ENCODE measurements at regions not wholly inside any gene's neighbourhood (a gene's known extent, or its start where the extent isn't known, plus 50 kb on each side); places are given as distances from the start of the nearest gene placed in this dataset.

DNA sequence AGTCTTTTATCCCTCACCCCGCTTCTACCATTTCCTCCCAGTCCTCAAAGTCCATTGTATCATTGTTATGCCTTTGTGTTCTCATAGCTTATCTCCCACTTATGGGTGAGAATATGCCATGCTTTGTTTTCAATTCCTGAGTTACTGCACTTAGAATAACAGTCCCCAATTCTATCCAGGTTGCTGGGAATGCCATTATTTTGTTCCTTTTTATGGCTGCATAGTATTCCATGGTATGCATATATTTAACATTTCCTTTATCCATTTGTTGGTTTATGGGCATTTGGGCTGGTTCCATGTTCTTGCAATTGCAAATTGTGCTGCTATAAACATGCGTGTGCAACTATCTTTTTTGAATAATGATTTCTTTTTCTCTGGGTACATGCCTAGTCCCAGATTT, 114.9 kb downstream of the VPREB1 start:
- TF ChIP-seq, protein P1, sequence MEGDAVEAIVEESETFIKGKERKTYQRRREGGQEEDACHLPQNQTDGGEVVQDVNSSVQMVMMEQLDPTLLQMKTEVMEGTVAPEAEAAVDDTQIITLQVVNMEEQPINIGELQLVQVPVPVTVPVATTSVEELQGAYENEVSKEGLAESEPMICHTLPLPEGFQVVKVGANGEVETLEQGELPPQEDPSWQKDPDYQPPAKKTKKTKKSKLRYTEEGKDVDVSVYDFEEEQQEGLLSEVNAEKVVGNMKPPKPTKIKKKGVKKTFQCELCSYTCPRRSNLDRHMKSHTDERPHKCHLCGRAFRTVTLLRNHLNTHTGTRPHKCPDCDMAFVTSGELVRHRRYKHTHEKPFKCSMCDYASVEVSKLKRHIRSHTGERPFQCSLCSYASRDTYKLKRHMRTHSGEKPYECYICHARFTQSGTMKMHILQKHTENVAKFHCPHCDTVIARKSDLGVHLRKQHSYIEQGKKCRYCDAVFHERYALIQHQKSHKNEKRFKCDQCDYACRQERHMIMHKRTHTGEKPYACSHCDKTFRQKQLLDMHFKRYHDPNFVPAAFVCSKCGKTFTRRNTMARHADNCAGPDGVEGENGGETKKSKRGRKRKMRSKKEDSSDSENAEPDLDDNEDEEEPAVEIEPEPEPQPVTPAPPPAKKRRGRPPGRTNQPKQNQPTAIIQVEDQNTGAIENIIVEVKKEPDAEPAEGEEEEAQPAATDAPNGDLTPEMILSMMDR (IDR thresholded peaks at IDR 0.05), result no peak
- TF ChIP-seq EZH2 (IDR thresholded peaks at IDR 0.05; ENCODE audit: borderline replicate concordance, insufficient read depth, low read depth, low read length, poor library complexity, severe bottlenecking), result no peak
- intact Hi-C loops (cut with micrococcal nuclease), result loop anchor here (5.0 kb wide), 3 partner anchors 63 to 327 kb away; no protein-coding TSS in a partner anchor
- Histone ChIP-seq H3K4me3 (ENCODE audit: control extremely low read depth in 1 of 5, extremely low read depth in 1 of 5, insufficient read depth in 1 of 5, low read depth in 2 of 5, low read length in 4 of 5) (no peak overlapping the region), H4K20me1 (ENCODE audit: control insufficient read depth, insufficient read depth, low read length, poor library complexity, severe bottlenecking) (no peaks in the 10 kb centered on the region), H3K27ac (ENCODE audit: low read length in 2 of 2) (no peak overlapping the region), H3K4me2 (replicated peaks; ENCODE audit: low read depth, low read length, poor library complexity, severe bottlenecking) (no peak overlapping the region), H3K9ac (ENCODE audit: low read length) (no peak overlapping the region), H3K79me2 (ENCODE audit: control insufficient read depth, insufficient read depth, low read length) (no peaks in the 10 kb centered on the region), H3K36me3 (replicated peaks in 1 of 2; ENCODE audit: control extremely low read depth in 1 of 2, control insufficient read depth in 1 of 2, extremely low read depth in 1 of 2, insufficient read depth in 2 of 2, low read length in 1 of 2) (no peaks in the 10 kb centered on the region), H2AFZ (ENCODE audit: insufficient read depth, low read depth, low read length, poor library complexity, severe bottlenecking) (no peak overlapping the region), H3K4me1 (ENCODE audit: control insufficient read depth in 2 of 2, insufficient read depth in 2 of 2, low read length in 2 of 2) (peaks cover 37 to 51% of the 10 kb centered on the region in 2 donors), H3K9me3 (ENCODE audit: control extremely low read depth in 1 of 3, control insufficient read depth in 2 of 3, insufficient read depth in 1 of 3, low read length in 2 of 3) (peaks cover 1 to 3% (median 2%) of the 10 kb centered on the region in 3 donors), H3K27me3 (replicated peaks in 1 of 4; ENCODE audit: control extremely low read depth in 1 of 4, control insufficient read depth in 3 of 4, insufficient read depth in 4 of 4, low read length in 3 of 4) (no peaks in the 10 kb centered on the region)
- no peak overlapping the region for H3K4me3 Mint-ChIP-seq
- ChIA-PET CTCF (interaction anchor here (1.4 kb wide), 1 partner anchor 13 kb away, joined by 4 read pairs; no protein-coding TSS in a partner anchor), POLR2A (no interaction called here)
- 100% methylated on average over 1 of the region's 2 CpGs for WGBS (ENCODE audit: insufficient coverage)
- ATAC-seq (ENCODE audit: low read depth) (no peak), DNase-seq (no peak)
- peaks cover 5% of the 10 kb centered on the region for H3K9me3 Mint-ChIP-seq (ENCODE audit: insufficient read depth)
- H3K27me3 Mint-ChIP-seq, result no peaks in the 10 kb centered on the region
- H3K27ac Mint-ChIP-seq, result no peak overlapping the region
- peaks cover 64% of the 10 kb centered on the region for H3K4me1 Mint-ChIP-seq

DNA sequence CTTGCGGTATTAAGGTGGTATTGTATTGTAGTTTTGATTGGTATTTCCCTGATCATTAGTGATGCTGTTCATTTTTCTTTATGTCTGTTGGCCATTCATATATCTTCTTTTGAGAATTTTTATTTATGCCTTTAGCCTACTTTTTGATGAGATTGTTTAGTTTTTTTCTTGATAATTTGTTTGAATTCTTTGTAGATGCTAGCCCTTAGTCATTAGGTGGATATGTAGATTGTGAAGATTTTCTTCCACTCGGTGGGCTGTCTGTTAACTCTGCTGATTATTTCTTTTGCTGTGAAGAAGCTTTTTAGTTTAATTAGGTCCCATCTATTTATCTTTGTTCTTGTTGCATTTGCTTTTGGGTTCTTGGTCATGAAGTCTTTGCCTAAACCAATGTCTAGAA, 115.4 kb downstream of the VPREB1 start:
- CTCF ChIA-PET, result interaction anchor here (0.8 to 1.5 kb wide), 3 partner anchors 9 to 62 kb away, joined by 3 to 5 read pairs (median 4); no protein-coding TSS in a partner anchor
- intact Hi-C loops (cut with micrococcal nuclease), result no loop called here

More for the DNA sequence above, 115.4 kb downstream of the VPREB1 start:
- Histone ChIP-seq H3K9me3 (ENCODE audit: control extremely low read depth in 1 of 3, control insufficient read depth in 2 of 3, insufficient read depth in 1 of 3, low read length in 2 of 3) (peaks cover 1 to 3% (median 2%) of the 10 kb centered on the region in 3 donors), H3K27ac (ENCODE audit: low read length in 2 of 2) (no peak overlapping the region), H3K9ac (ENCODE audit: low read length) (no peak overlapping the region), H3K79me2 (ENCODE audit: control insufficient read depth, insufficient read depth, low read length) (no peaks in the 10 kb centered on the region), H4K20me1 (ENCODE audit: control insufficient read depth, insufficient read depth, low read length, poor library complexity, severe bottlenecking) (no peaks in the 10 kb centered on the region), H3K4me2 (replicated peaks; ENCODE audit: low read depth, low read length, poor library complexity, severe bottlenecking) (no peak overlapping the region), H2AFZ (ENCODE audit: insufficient read depth, low read depth, low read length, poor library complexity, severe bottlenecking) (no peak overlapping the region), H3K27me3 (replicated peaks in 1 of 4; ENCODE audit: control extremely low read depth in 1 of 4, control insufficient read depth in 3 of 4, insufficient read depth in 4 of 4, low read length in 3 of 4) (no peaks in the 10 kb centered on the region), H3K36me3 (replicated peaks in 1 of 2; ENCODE audit: control extremely low read depth in 1 of 2, control insufficient read depth in 1 of 2, extremely low read depth in 1 of 2, insufficient read depth in 2 of 2, low read length in 1 of 2) (no peaks in the 10 kb centered on the region), H3K4me3 (ENCODE audit: control extremely low read depth in 1 of 5, extremely low read depth in 1 of 5, insufficient read depth in 1 of 5, low read depth in 2 of 5, low read length in 4 of 5) (no peak overlapping the region), H3K4me1 (ENCODE audit: control insufficient read depth in 2 of 2, insufficient read depth in 2 of 2, low read length in 2 of 2) (peaks cover 37 to 47% of the 10 kb centered on the region in 2 donors)
- POLR2A ChIA-PET, result no interaction called here
- no peak for DNase-seq
- Mint-ChIP-seq H3K9me3 (ENCODE audit: insufficient read depth) (peaks cover 5% of the 10 kb centered on the region), H3K27me3 (no peaks in the 10 kb centered on the region), H3K27ac (no peak overlapping the region), H3K4me3 (no peak overlapping the region), H3K4me1 (peaks cover 63% of the 10 kb centered on the region)
- WGBS (ENCODE audit: insufficient coverage), result 100% methylated on average over 1 of the region's 2 CpGs
- TF ChIP-seq, protein P1 (IDR thresholded peaks at IDR 0.05), result no peak
- no peak for TF ChIP-seq EZH2 (IDR thresholded peaks at IDR 0.05; ENCODE audit: borderline replicate concordance, insufficient read depth, low read depth, low read length, poor library complexity, severe bottlenecking)
- no peak for ATAC-seq (ENCODE audit: low read depth)
